ENCODE measurements at regions not wholly inside any gene's neighbourhood (a gene's known extent, or its start where the extent isn't known, plus 50 kb on each side); places are given as distances from the start of the nearest gene placed in this dataset.

DNA sequence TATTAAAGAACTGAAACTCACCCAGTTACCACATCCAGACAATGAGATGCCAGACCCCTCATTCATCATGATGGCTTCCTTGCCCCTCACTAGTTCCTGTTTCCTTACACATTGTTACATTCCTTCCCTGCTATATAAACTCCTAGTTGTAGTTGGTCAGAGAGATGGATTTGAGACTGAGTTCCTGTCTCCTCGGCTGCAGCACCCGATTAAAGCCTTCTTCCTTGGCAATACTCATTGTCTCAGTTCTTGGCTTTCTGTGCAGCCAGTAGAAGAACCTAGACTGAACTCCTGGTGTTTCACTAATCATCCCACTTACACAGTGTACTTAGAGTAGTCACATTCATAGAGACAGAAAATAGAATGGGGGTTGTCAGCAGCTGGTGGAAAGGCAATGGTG lies 324.7 kb downstream of the TRIML1 start:
- no peak for DNase-seq (ENCODE audit: low spot score in 2 of 2)
- no peaks in the 10 kb centered on the region for H3K4me1 ChIP-seq
- H3K27ac ChIP-seq = no peak overlapping the region
- H3K4me3 ChIP-seq = no peak overlapping the region
- no peaks in the 10 kb centered on the region for H3K27me3 ChIP-seq
- TF ChIP-seq POLR2A (IDR thresholded peaks at IDR 0.05) (no peak), EP300 (IDR thresholded peaks at IDR 0.05) (no peak), CTCF (IDR thresholded peaks at IDR 0.05) (no peak)
- peaks cover 0 to 4% (median 0%) of the 10 kb centered on the region in 4 donors for H3K9me3 ChIP-seq
- no peaks in the 10 kb centered on the region for H3K36me3 ChIP-seq
- WGBS, 2 donors = 47 to 85% methylated on average over 2 of the region's 2 CpGs

GRCh38 chr4:188466001-188466400 lies 326.8 kb downstream of the TRIML1 start:
- WGBS, 2 donors = 33 to 35% methylated on average over 1 of the region's 1 CpG
- no peak for DNase-seq (ENCODE audit: low spot score in 2 of 2)
- no peak overlapping the region for H3K4me3 ChIP-seq
- no peak overlapping the region for H3K27ac ChIP-seq
- peaks cover 0 to 4% (median 0%) of the 10 kb centered on the region in 4 donors for H3K9me3 ChIP-seq
- no peaks in the 10 kb centered on the region for H3K4me1 ChIP-seq
- no peaks in the 10 kb centered on the region for H3K27me3 ChIP-seq
- no peak for TF ChIP-seq POLR2A (IDR thresholded peaks at IDR 0.05)
- TF ChIP-seq EP300 (IDR thresholded peaks at IDR 0.05) = no peak
- no peak for TF ChIP-seq CTCF (IDR thresholded peaks at IDR 0.05)
- H3K36me3 ChIP-seq = no peaks in the 10 kb centered on the region

DNA sequence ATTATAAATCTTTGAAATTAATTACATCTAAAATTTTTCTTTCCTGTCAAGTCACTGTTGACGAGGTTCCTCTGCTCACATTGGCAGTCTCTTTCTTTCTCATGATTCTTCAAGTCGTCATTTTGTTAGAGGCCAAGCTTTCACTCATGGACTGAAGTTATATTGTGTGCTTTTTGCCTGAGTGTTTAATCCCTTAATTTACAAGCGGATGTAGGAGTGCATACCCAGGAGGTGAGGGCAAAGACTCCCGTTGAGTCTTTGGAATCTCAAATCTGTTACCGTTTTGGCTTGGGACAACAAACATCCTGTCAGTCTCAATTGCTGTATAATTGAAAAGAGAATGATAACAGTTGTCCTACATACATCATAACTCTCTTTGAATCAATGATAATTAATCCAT lies 345.0 kb downstream of the TRIML1 start:
- Histone ChIP-seq H3K9me3 (peaks cover 0 to 4% (median 0%) of the 10 kb centered on the region in 4 donors), H3K4me3 (no peak overlapping the region), H3K27ac (no peak overlapping the region), H3K4me1 (no peaks in the 10 kb centered on the region), H3K27me3 (no peaks in the 10 kb centered on the region), H3K36me3 (no peaks in the 10 kb centered on the region)
- TF ChIP-seq CTCF (IDR thresholded peaks at IDR 0.05) (no peak), POLR2A (IDR thresholded peaks at IDR 0.05) (no peak), EP300 (IDR thresholded peaks at IDR 0.05) (no peak)
- no peak for DNase-seq (ENCODE audit: low spot score in 2 of 2)
- WGBS, 2 donors = 69 to 76% methylated on average over 5 of the region's 5 CpGs

DNA sequence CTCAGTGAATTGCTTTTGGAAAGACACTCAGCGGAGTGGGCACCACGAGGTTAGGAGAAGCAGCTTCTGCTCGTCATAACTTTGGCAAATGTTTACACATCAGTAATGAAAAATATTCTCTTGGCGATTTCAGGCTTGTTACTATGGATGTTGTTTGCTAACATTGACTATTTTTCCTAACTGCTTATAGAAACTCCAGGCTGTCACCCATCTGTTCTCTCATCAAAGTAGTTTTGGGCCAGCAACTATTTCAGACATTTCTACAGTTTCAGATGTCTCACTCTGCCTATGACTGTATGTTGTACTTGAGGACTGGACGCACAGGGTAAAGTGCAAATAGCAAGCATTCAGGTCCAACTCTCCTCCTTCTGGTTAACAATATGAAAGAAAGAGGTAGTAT lies 346.7 kb downstream of the TRIML1 start:
- Histone ChIP-seq H3K36me3 (no peaks in the 10 kb centered on the region), H3K27me3 (no peaks in the 10 kb centered on the region), H3K27ac (no peak overlapping the region), H3K4me1 (no peaks in the 10 kb centered on the region), H3K4me3 (no peak overlapping the region), H3K9me3 (peaks cover 0 to 8% (median 0%) of the 10 kb centered on the region in 4 donors)
- no peak for DNase-seq (ENCODE audit: low spot score in 2 of 2)
- 86 to 90% methylated on average over 5 of the region's 5 CpGs for WGBS, 2 donors
- no peak for TF ChIP-seq CTCF (IDR thresholded peaks at IDR 0.05)
- no peak for TF ChIP-seq EP300 (IDR thresholded peaks at IDR 0.05)

- 65 to 79% methylated on average over 6 of the region's 6 CpGs for WGBS, 2 donors
- TF ChIP-seq CTCF (IDR thresholded peaks at IDR 0.05) (no peak), EP300 (IDR thresholded peaks at IDR 0.05) (no peak), POLR2A (IDR thresholded peaks at IDR 0.05) (no peak)
Measured at GRCh38 chr4:188492886-188493285, 353.6 kb downstream of the TRIML1 start.

More at GRCh38 chr4:188492886-188493285, 353.6 kb downstream of the TRIML1 start:
- Histone ChIP-seq H3K9me3 (peaks cover 0 to 19% (median 0%) of the 10 kb centered on the region in 4 donors), H3K27ac (no peak overlapping the region), H3K4me1 (no peaks in the 10 kb centered on the region), H3K36me3 (no peaks in the 10 kb centered on the region), H3K27me3 (no peaks in the 10 kb centered on the region), H3K4me3 (no peak overlapping the region)
- DNase-seq (ENCODE audit: low spot score in 2 of 2) = no peak
